ENCODE measurements at regions not wholly inside any gene's neighbourhood (a gene's known extent, or its start where the extent isn't known, plus 50 kb on each side); places are given as distances from the start of the nearest gene placed in this dataset.
A peak's percentile ranks its signal among the peaks of the same experiment; 100 is the strongest.

DNA sequence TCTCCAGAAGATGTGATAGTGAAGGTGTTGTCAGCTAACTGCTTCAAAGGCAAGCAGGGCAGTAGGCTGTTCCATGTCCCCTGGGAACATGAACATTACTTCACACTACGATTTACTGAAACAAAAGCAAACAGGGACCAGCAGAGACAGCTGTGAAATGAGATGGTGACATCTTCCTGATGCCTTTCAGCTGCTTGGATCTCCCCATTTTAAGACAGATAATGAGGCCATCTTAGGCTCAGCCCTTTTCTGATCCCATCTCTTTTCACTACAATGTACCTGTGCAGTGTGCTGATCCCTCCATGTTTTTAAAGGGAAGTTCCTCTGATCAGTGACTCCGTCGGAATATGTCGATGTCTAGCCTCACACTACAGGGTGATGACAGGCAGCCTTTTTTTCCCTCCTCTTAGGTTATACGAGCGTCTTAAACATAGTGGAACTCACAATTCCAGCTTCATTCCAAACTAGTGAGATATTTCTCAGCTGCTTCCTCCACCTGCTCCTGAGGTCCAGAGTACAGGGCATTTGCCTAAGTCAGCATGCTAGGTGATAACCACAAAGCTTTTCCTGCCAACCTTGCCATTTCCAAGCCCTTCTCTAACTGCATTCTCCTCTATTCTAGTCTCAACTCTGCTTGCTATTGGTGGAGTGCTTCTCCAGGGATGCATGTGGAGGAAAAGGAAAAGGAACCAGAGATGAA lies 87.6 kb upstream of the EGLN3 start:
- peak overlapping the region; percentile 3 for H3K27ac ChIP-seq (ENCODE audit: low read length)
- no peak for ATAC-seq
- intact Hi-C loops (cut with DNase I): no loop called here
- H3K9me3 ChIP-seq (ENCODE audit: control insufficient read depth, low read length): no peaks in the 10 kb centered on the region
- no peak overlapping the region for H3K4me3 ChIP-seq (ENCODE audit: low read length)
- WGBS: 38% methylated on average over 6 of the region's 6 CpGs
- H3K27me3 ChIP-seq (ENCODE audit: control insufficient read depth, insufficient read depth): no peaks in the 10 kb centered on the region
- no peak for DNase-seq
- H3K4me1 ChIP-seq (ENCODE audit: control insufficient read depth, insufficient read depth, low read length): peaks cover 10% of the 10 kb centered on the region

- Histone ChIP-seq H3K27me3 (ENCODE audit: control insufficient read depth, insufficient read depth) (no peaks in the 10 kb centered on the region), H3K9me3 (ENCODE audit: control insufficient read depth, low read length) (no peaks in the 10 kb centered on the region), H3K27ac (ENCODE audit: low read length) (peak overlapping the region; percentile 66), H3K4me3 (ENCODE audit: low read length) (no peak overlapping the region), H3K4me1 (ENCODE audit: control insufficient read depth, insufficient read depth, low read length) (peaks cover 14% of the 10 kb centered on the region)
- WGBS: 63% methylated on average over 2 of the region's 2 CpGs
- DNase-seq (no peak), ATAC-seq (peak; percentile 22 to 32)
- intact Hi-C loops (cut with DNase I): no loop called here
Observed at GRCh38 chr14:34036319-34036766, 85.5 kb upstream of the EGLN3 start.

- DNase-seq (no peak), ATAC-seq (no peak)
- H3K4me1 ChIP-seq (ENCODE audit: control insufficient read depth, insufficient read depth, low read length): peaks cover 15% of the 10 kb centered on the region
- WGBS: 94% methylated on average over 1 of the region's 1 CpG
- H3K9me3 ChIP-seq (ENCODE audit: control insufficient read depth, low read length): no peaks in the 10 kb centered on the region
- no peak overlapping the region for H3K4me3 ChIP-seq (ENCODE audit: low read length)
- no peaks in the 10 kb centered on the region for H3K27me3 ChIP-seq (ENCODE audit: control insufficient read depth, insufficient read depth)
- intact Hi-C loops (cut with DNase I): no loop called here
- H3K27ac ChIP-seq (ENCODE audit: low read length): peak overlapping the region; percentile 96
Observed at GRCh38 chr14:34035934-34036250, 85.0 kb upstream of the EGLN3 start.

DNA sequence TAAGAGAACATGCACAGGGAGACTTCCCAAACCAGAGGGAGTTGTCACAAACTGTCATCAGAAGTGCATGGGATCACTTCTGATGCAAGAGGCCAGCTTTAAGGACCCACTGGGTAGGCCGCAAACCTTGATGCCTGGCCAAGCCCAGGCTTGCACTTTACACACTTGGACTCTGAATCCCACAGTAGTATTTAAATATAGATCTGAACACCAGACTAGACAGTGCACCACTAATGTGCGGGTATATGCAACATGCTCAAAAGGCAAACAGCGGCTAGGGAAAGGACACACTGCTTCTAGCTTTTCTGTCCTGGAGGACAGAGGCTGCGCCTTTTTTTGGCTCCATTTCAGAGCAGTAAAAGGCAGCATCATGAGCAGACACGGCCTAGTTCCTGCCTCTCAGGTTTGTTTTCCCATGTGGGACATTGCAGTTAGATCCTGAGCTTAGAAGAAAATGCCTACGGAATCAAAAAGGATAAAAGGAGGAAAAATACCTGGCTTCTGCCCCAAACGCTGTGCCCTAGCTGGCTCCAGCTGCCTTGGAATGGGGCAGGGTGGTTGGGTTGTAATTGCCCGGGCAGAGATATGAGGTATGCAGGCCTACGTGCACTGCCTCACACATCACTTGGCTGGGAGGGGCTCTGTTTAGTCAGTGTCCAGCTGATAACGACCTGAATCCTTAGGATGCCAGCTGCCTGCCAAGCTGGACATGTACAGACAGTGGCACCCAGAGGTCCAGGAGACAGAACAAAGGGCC lies 84.5 kb upstream of the EGLN3 start:
- Histone ChIP-seq H3K4me3 (ENCODE audit: low read length) (no peak overlapping the region), H3K27ac (ENCODE audit: low read length) (peak overlapping the region; percentile 96), H3K27me3 (ENCODE audit: control insufficient read depth, insufficient read depth) (no peaks in the 10 kb centered on the region), H3K9me3 (ENCODE audit: control insufficient read depth, low read length) (no peaks in the 10 kb centered on the region), H3K4me1 (ENCODE audit: control insufficient read depth, insufficient read depth, low read length) (peaks cover 15% of the 10 kb centered on the region)
- intact Hi-C loops (cut with DNase I): no loop called here
- ATAC-seq (peak; percentile 88 to 90), DNase-seq (peak; percentile 49 to 86 (median 80))
- WGBS: 61% methylated on average over 10 of the region's 10 CpGs

DNA sequence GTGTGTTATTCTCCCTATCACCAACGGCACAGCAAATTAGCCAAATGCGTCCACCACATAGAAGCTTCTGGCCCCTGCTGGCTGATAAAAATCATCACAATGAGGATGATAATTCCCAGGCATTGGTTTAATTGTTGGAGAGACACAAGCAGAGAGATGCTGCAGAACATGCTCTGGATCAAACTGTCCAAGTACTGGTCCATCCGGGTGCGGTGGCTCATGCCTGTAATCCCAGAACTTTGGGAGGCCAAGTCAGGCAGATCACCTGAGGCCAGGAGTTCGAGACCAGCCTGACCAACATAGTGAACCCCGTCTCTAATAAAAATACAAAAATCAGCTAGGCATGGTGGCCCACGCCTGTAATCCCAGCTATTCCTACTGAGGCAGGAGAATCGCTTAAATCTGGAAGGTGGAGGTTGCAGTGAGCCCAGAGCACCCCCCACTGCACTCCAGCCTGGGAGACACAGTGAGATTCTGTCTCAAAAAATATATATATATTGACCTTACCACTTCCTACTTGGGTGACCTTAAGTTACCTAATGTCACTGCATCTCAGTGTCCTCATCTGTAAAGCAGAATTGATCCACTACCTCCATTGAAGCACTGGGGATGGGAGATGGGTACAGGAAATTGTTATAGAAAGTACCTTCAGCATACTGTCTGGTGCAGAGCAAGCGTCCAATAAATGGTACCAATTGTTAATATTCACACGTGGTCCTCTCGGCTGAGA lies 83.7 kb upstream of the EGLN3 start:
- Histone ChIP-seq H3K4me1 (ENCODE audit: control insufficient read depth, insufficient read depth, low read length) (peaks cover 15% of the 10 kb centered on the region), H3K27ac (ENCODE audit: low read length) (peak overlapping the region; percentile 96), H3K27me3 (ENCODE audit: control insufficient read depth, insufficient read depth) (no peaks in the 10 kb centered on the region), H3K9me3 (ENCODE audit: control insufficient read depth, low read length) (no peaks in the 10 kb centered on the region), H3K4me3 (ENCODE audit: low read length) (no peak overlapping the region)
- DNase-seq (no peak), ATAC-seq (no peak)
- WGBS: 79% methylated on average over 11 of the region's 11 CpGs
- intact Hi-C loops (cut with DNase I): no loop called here

DNA sequence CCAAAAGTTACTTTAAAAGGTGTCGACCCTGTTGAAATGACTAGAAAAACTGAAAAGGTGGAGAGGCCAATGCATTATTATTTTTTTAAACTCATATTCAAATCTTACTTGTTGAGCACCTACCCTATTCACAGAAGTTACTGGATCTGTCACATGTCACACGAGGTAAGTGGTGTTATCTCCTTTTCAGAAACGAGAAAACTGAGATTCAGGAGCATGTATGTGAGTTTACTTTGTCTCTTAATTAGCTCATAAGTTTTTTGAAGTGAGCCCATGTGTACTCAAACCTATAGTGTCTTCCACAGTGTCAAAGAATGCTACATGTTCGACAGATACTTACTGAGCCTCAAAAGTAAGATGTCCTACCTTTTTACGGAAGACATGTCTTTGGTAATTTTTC lies 81.8 kb upstream of the EGLN3 start:
- ATAC-seq (no peak), DNase-seq (no peak)
- WGBS: 95% methylated on average over 5 of the region's 5 CpGs

DNA sequence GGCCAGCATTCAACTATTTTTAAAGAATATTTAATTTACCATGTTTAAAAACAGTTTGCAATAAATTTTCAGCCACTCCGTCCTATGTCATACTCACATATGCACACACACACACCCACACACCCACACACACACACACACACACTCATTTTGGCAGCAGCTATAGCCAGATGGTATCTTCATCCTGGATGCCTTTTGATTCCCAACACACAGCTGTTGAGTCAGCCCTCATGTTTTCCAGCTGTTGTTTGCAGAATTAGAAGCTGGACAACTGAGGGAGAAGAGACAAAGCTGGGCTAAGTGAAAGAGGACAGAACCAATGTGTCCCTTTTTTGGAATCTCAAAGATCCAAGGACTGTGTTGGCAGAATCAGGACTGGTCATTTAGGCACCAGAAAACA lies 80.0 kb upstream of the EGLN3 start:
- H3K4me1 ChIP-seq (ENCODE audit: control insufficient read depth, insufficient read depth, low read length): peaks cover 10% of the 10 kb centered on the region
- ATAC-seq: peak; percentile 34 to 54
- H3K9me3 ChIP-seq (ENCODE audit: control insufficient read depth, low read length): no peaks in the 10 kb centered on the region
- H3K27ac ChIP-seq (ENCODE audit: low read length): no peak overlapping the region
- intact Hi-C loops (cut with DNase I): no loop called here
- H3K27me3 ChIP-seq (ENCODE audit: control insufficient read depth, insufficient read depth): no peaks in the 10 kb centered on the region
- DNase-seq: peak; percentile 40 to 76 (median 66)
- no peak overlapping the region for H3K4me3 ChIP-seq (ENCODE audit: low read length)
- 38% methylated on average over 1 of the region's 1 CpG for WGBS

More for the DNA sequence above, 81.8 kb upstream of the EGLN3 start:
- intact Hi-C loops (cut with DNase I): no loop called here
- H3K4me1 ChIP-seq (ENCODE audit: control insufficient read depth, insufficient read depth, low read length): peaks cover 10% of the 10 kb centered on the region
- no peaks in the 10 kb centered on the region for H3K27me3 ChIP-seq (ENCODE audit: control insufficient read depth, insufficient read depth)
- H3K9me3 ChIP-seq (ENCODE audit: control insufficient read depth, low read length): no peaks in the 10 kb centered on the region
- no peak overlapping the region for H3K27ac ChIP-seq (ENCODE audit: low read length)
- H3K4me3 ChIP-seq (ENCODE audit: low read length): no peak overlapping the region

DNA sequence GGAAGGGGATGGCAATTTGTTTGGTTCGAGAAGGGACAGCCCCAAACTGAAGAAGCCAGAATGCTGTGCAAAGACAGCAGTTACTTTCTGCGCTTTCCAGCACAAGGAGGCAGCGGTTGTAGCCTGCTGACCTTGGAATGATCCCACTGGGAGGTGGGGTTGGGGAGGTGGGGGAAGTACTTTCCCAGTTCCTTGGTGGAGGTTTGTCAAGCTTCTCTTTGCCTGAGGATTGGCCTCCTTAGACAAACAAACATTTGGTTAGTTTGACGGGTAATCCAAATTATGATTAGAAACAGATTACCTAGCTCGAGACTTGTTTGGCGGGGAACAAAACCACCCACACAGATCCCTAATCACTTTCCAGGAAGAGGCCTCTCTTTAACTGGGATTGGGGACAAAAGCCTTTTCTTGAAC lies 79.1 kb upstream of the EGLN3 start:
- peak; percentile 76 to 83 for ATAC-seq
- intact Hi-C loops (cut with DNase I): no loop called here
- Histone ChIP-seq H3K4me1 (ENCODE audit: control insufficient read depth, insufficient read depth, low read length) (peaks cover 5% of the 10 kb centered on the region), H3K9me3 (ENCODE audit: control insufficient read depth, low read length) (no peaks in the 10 kb centered on the region), H3K4me3 (ENCODE audit: low read length) (no peak overlapping the region), H3K27me3 (ENCODE audit: control insufficient read depth, insufficient read depth) (no peaks in the 10 kb centered on the region), H3K27ac (ENCODE audit: low read length) (peak overlapping the region; percentile 56)
- 47% methylated on average over 6 of the region's 6 CpGs for WGBS
- peak; percentile 59 to 79 (median 75) for DNase-seq

DNA sequence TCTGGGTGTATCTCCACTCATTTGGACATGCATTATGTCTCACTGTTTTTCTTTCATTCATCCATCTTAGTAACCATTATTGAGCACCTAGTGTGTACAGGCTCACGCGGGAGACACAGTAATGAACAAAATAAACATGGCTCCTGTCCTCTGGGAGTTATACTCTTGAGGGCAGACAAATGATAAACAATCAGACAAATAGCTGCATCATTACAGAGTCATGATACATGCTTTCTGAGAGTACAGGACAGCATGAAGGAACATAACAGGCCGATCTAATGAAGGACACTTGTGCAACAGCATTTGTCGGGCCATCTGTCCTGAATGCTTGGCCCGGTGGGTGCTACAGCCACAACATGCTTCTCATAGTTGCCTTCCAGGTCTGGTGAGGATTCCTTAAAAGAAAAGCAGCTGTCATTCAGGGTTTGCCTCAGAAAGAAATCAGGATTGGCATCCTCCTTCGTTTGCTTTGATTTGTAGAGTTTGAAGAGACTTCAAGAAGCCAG lies 77.2 kb upstream of the EGLN3 start:
- no peak for DNase-seq
- H3K4me1 ChIP-seq (ENCODE audit: control insufficient read depth, insufficient read depth, low read length): peaks cover 5% of the 10 kb centered on the region
- H3K4me3 ChIP-seq (ENCODE audit: low read length): no peak overlapping the region
- ATAC-seq: no peak
- no peak overlapping the region for H3K27ac ChIP-seq (ENCODE audit: low read length)
- no peaks in the 10 kb centered on the region for H3K9me3 ChIP-seq (ENCODE audit: control insufficient read depth, low read length)
- H3K27me3 ChIP-seq (ENCODE audit: control insufficient read depth, insufficient read depth): no peaks in the 10 kb centered on the region
- intact Hi-C loops (cut with DNase I): no loop called here
- 85% methylated on average over 6 of the region's 6 CpGs for WGBS

- Histone ChIP-seq H3K4me1 (ENCODE audit: control insufficient read depth, insufficient read depth, low read length) (peaks cover 5% of the 10 kb centered on the region), H3K27ac (ENCODE audit: low read length) (no peak overlapping the region), H3K27me3 (ENCODE audit: control insufficient read depth, insufficient read depth) (no peaks in the 10 kb centered on the region), H3K9me3 (ENCODE audit: control insufficient read depth, low read length) (no peaks in the 10 kb centered on the region), H3K4me3 (ENCODE audit: low read length) (no peak overlapping the region)
- 52% methylated on average over 3 of the region's 3 CpGs for WGBS
- ATAC-seq (no peak), DNase-seq (no peak)
- intact Hi-C loops (cut with DNase I): no loop called here
Observed at GRCh38 chr14:34027130-34027989, 76.5 kb upstream of the EGLN3 start.
